ENCODE measurements at regions not wholly inside any gene's neighbourhood (a gene's known extent, or its start where the extent isn't known, plus 50 kb on each side); places are given as distances from the start of the nearest gene placed in this dataset.

DNA sequence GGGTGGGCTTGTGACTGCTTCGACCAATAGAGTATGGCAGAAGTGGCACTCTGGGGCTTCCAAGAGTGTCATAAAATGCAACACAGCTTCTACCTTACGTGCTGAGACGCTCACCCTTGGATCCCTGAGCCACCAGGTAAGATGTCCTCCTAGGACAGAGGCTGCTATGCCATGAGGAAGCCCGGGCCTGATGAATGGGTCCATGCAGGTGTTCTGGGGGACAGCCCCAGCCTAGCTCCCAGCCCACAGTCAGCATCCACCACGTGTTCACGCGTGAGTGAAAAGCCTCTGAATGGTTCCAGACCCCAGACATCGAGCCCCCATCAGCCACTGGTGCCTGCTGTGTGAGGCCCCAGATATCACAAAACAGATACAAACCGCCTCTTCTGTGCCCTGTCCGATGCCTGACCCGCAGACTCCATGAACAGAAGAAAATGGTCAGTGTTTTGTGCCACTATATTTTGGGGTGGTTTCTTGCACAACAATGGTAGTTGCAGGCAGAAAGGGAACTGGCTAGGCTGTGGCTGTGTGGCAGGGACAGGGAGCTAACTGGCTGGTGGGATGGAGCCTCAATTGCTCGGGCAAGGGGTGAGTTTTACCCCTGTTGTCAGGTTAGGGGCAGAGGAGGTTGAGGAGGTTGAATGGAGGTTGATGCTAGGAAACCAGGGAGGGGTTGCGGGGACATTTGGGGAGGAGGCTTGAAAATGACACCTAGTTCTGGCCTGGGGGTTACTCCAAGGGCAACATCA lies 92.2 kb downstream of the LINGO1 start:
- DNase-seq = no peak

- no peak for DNase-seq
Observed at GRCh38 chr15:77538793-77539497, 93.8 kb downstream of the LINGO1 start.

GRCh38 chr15:77538027-77538451 lies 94.7 kb downstream of the LINGO1 start:
- DNase-seq = no peak

- DNase-seq = no peak
Observed at GRCh38 chr15:77537006-77537405, 95.7 kb downstream of the LINGO1 start.

GRCh38 chr15:77535845-77536244 lies 96.9 kb downstream of the LINGO1 start:
- no peak for DNase-seq
